Spinal cord (tissue), 9 donors: ENCODE measurements at regions not wholly inside any gene's neighbourhood (a gene's known extent, or its start where the extent isn't known, plus 50 kb on each side); places are given as distances from the start of the nearest gene placed in this dataset.

ENCODE experiments used
- DNase-seq, 6 donors: peaks; one replicate each; pipeline versions ENCODE4 v3.0.0 to v3.0.0-alpha.2; 2013 to 2015; ENCODE audit warnings: low spot score in 6 of 6, low read depth in 4 of 6
- H3K27ac ChIP-seq: one replicate; pipeline ENCODE4 v1.5.1; 2013; ENCODE audit warnings: low read depth, low read length, control low read depth
- H3K27me3 ChIP-seq: one replicate; pipeline ENCODE4 v1.6.1; 2013; ENCODE audit warnings: low read length; ENCODE audit not compliant: control insufficient read depth, insufficient read depth
- H3K36me3 ChIP-seq: one replicate; pipeline ENCODE4 v1.6.1; 2013; ENCODE audit warnings: low read length; ENCODE audit not compliant: control insufficient read depth, insufficient read depth
- H3K4me1 ChIP-seq: one replicate; pipeline ENCODE4 v1.6.1; 2013; ENCODE audit warnings: low read length; ENCODE audit not compliant: control insufficient read depth, insufficient read depth
- H3K4me3 ChIP-seq: one replicate; pipeline ENCODE4 v1.5.1; 2013; ENCODE audit warnings: low read depth, low read length, control low read depth
- H3K9me3 ChIP-seq: one replicate; pipeline ENCODE4 v1.6.1; 2013; ENCODE audit warnings: low read length; ENCODE audit not compliant: control insufficient read depth, insufficient read depth
- WGBS: methylation state at CpG from one replicate; pipeline ENCODE4 v1.1.5; 2013; ENCODE audit warnings: missing lambda C conversion rate; ENCODE audit not compliant: insufficient coverage; 5-methylcytosine and 5-hydroxymethylcytosine counted together
- donor health status: healthy.

- no peaks in the 10 kb centered on the region for H3K9me3 ChIP-seq
- 89% methylated on average over 5 of the region's 7 CpGs for WGBS
- no peaks in the 10 kb centered on the region for H3K36me3 ChIP-seq
- no peak overlapping the region for H3K4me3 ChIP-seq
- H3K4me1 ChIP-seq, result no peaks in the 10 kb centered on the region
- no peak for DNase-seq
- H3K27ac ChIP-seq, result no peak overlapping the region
- no peaks in the 10 kb centered on the region for H3K27me3 ChIP-seq
Observed at GRCh38 chr6:67200626-67201403, 1434.3 kb upstream of the ADGRB3 start.

GRCh38 chr6:67199425-67199824 lies 1435.7 kb upstream of the ADGRB3 start:
- Histone ChIP-seq H3K4me1 (no peaks in the 10 kb centered on the region), H3K36me3 (no peaks in the 10 kb centered on the region), H3K27me3 (no peaks in the 10 kb centered on the region), H3K9me3 (no peaks in the 10 kb centered on the region), H3K27ac (no peak overlapping the region), H3K4me3 (no peak overlapping the region)
- no peak for DNase-seq
- 100% methylated on average over 1 of the region's 6 CpGs for WGBS

GRCh38 chr6:67190733-67191132 lies 1444.3 kb upstream of the ADGRB3 start:
- no peaks in the 10 kb centered on the region for H3K36me3 ChIP-seq
- H3K27me3 ChIP-seq, result no peaks in the 10 kb centered on the region
- H3K27ac ChIP-seq, result no peak overlapping the region
- no peaks in the 10 kb centered on the region for H3K9me3 ChIP-seq
- DNase-seq, result no peak
- H3K4me1 ChIP-seq, result no peaks in the 10 kb centered on the region
- no peak overlapping the region for H3K4me3 ChIP-seq

- Histone ChIP-seq H3K27me3 (no peaks in the 10 kb centered on the region), H3K9me3 (no peaks in the 10 kb centered on the region), H3K36me3 (no peaks in the 10 kb centered on the region), H3K27ac (no peak overlapping the region), H3K4me1 (no peaks in the 10 kb centered on the region), H3K4me3 (no peak overlapping the region)
- no peak for DNase-seq
- WGBS, result 83% methylated on average over 1 of the region's 1 CpG
Observed at GRCh38 chr6:67184405-67184804, 1450.7 kb upstream of the ADGRB3 start.

DNA sequence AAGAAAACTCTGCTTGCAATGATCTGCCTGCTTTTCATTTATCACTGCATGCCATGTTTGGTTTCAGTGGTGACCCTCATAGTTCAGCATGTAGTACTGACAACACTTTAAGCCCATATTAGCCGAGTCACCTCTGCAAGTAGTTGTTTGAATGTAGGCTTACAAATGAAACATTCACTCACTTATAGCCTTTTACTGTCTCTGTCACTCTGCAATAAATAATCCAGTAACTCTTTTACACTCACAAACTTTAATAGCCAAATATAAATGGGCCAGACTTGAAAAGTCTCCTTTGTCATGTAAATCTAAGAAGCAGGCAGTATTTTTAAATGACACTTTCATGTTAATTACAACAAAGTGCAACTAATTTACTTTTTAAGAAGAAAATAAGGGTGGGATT lies 1460.0 kb upstream of the ADGRB3 start:
- no CpG with 5 or more reads among the region's 1 CpG for WGBS
- no peaks in the 10 kb centered on the region for H3K27me3 ChIP-seq
- H3K4me3 ChIP-seq, result no peak overlapping the region

GRCh38 chr6:67165606-67166005 lies 1458.6 kb upstream of the EYS start:
- Histone ChIP-seq H3K4me3 (no peak overlapping the region), H3K36me3 (no peaks in the 10 kb centered on the region), H3K9me3 (peaks cover under 1% of the 10 kb centered on the region), H3K27ac (no peak overlapping the region), H3K4me1 (no peaks in the 10 kb centered on the region), H3K27me3 (no peaks in the 10 kb centered on the region)
- DNase-seq, result no peak
- no CpG with 5 or more reads among the region's 1 CpG for WGBS

More for the DNA sequence above, 1460.0 kb upstream of the ADGRB3 start:
- H3K36me3 ChIP-seq, result no peaks in the 10 kb centered on the region
- H3K27ac ChIP-seq, result no peak overlapping the region
- no peaks in the 10 kb centered on the region for H3K4me1 ChIP-seq
- no peaks in the 10 kb centered on the region for H3K9me3 ChIP-seq
- peak in 2 of 6 donors; percentile 4 for DNase-seq

GRCh38 chr6:67160820-67161219 lies 1453.8 kb upstream of the EYS start:
- Histone ChIP-seq H3K4me1 (no peaks in the 10 kb centered on the region), H3K4me3 (no peak overlapping the region), H3K36me3 (no peaks in the 10 kb centered on the region), H3K27ac (no peak overlapping the region), H3K9me3 (peaks cover 3% of the 10 kb centered on the region), H3K27me3 (no peaks in the 10 kb centered on the region)
- DNase-seq, result no peak
- 100% methylated on average over 1 of the region's 1 CpG for WGBS

- H3K36me3 ChIP-seq, result no peaks in the 10 kb centered on the region
- no peak for DNase-seq
- H3K27me3 ChIP-seq, result no peaks in the 10 kb centered on the region
- no peak overlapping the region for H3K4me3 ChIP-seq
- H3K9me3 ChIP-seq, result no peaks in the 10 kb centered on the region
- H3K4me1 ChIP-seq, result no peaks in the 10 kb centered on the region
- H3K27ac ChIP-seq, result no peak overlapping the region
- WGBS, result no CpG with 5 or more reads among the region's 4 CpGs
Observed at GRCh38 chr6:67141005-67141404, 1434.0 kb upstream of the EYS start.

DNA sequence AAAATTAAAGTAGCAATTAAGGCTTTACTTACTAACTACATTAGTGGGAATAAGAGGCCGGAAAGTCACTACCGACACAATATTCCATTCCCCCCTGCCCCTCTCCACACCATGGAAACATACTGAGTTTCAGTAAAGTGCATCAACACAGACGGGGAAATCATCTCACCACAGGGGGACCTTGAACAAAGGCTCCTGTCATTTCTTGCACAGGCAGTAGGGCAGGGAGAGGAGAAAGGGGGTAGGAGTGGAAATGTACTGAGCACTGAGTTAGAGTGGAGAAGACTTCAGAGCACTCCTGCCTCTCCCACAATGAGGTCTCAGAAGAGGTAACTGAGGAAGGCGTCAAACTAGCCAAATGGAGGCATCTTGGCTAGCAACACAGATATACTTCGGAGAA lies 1426.9 kb upstream of the EYS start:
- 64% methylated on average over 3 of the region's 5 CpGs for WGBS
- DNase-seq, result no peak
- no peak overlapping the region for H3K4me3 ChIP-seq
- H3K9me3 ChIP-seq, result no peaks in the 10 kb centered on the region
- H3K27me3 ChIP-seq, result no peaks in the 10 kb centered on the region
- H3K27ac ChIP-seq, result no peak overlapping the region
- H3K36me3 ChIP-seq, result no peaks in the 10 kb centered on the region
- H3K4me1 ChIP-seq, result no peaks in the 10 kb centered on the region

- DNase-seq, result peak in 4 of 6 donors; percentile 22 to 94 (median 39)
- no peaks in the 10 kb centered on the region for H3K27me3 ChIP-seq
- no CpG with 5 or more reads among the region's 2 CpGs for WGBS
- no peaks in the 10 kb centered on the region for H3K36me3 ChIP-seq
- no peaks in the 10 kb centered on the region for H3K4me1 ChIP-seq
- peak overlapping the region; percentile 22 for H3K27ac ChIP-seq
- no peaks in the 10 kb centered on the region for H3K9me3 ChIP-seq
- H3K4me3 ChIP-seq, result no peak overlapping the region
Observed at GRCh38 chr6:67131827-67132226, 1424.8 kb upstream of the EYS start.
